Activated naive CD4-positive, alpha-beta T cell treated with anti-CD3 and anti-CD28 coated beads, Interleukin-2, amount 50 U/mL, for 16 hours (primary cell): ENCODE measurements at regions not wholly inside any gene's neighbourhood (a gene's known extent, or its start where the extent isn't known, plus 50 kb on each side); places are given as distances from the start of the nearest gene placed in this dataset.

Experiments
- DNase-seq: peaks from one replicate; pipeline ENCODE4 v3.0.0-alpha.2; 2020

- no peak for DNase-seq
These were observed 376.6 kb upstream of the SLCO3A1 start for GRCh38 chr15:91476861-91477260.

- DNase-seq: no peak
These were observed 374.8 kb upstream of the SLCO3A1 start for GRCh38 chr15:91478717-91479191.

- no peak for DNase-seq
These were observed 373.1 kb upstream of the SLCO3A1 start for GRCh38 chr15:91480426-91480825.

- no peak for DNase-seq
These were observed 370.7 kb upstream of the SLCO3A1 start for GRCh38 chr15:91482799-91483198.

GRCh38 chr15:91484141-91484540, 369.4 kb upstream of the SLCO3A1 start:
- no peak for DNase-seq

GRCh38 chr15:91488452-91488851, 365.1 kb upstream of the SLCO3A1 start:
- no peak for DNase-seq

- DNase-seq: no peak
These were observed 363.3 kb upstream of the SLCO3A1 start for GRCh38 chr15:91490211-91490610.

- DNase-seq: no peak
These were observed 362.2 kb upstream of the SLCO3A1 start for GRCh38 chr15:91491101-91491950.

GRCh38 chr15:91496754-91497691, 356.5 kb upstream of the SLCO3A1 start:
- DNase-seq: no peak

- DNase-seq: no peak
These were observed 355.3 kb upstream of the SLCO3A1 start for GRCh38 chr15:91498046-91498748.

- DNase-seq: no peak
These were observed 354.8 kb upstream of the SLCO3A1 start for GRCh38 chr15:91498749-91499062.

GRCh38 chr15:91499774-91500383, 353.6 kb upstream of the SLCO3A1 start:
- no peak for DNase-seq

GRCh38 chr15:91508633-91509032, 344.9 kb upstream of the SLCO3A1 start:
- no peak for DNase-seq

- DNase-seq: no peak
These were observed 339.4 kb upstream of the SLCO3A1 start for GRCh38 chr15:91514147-91514546.

GRCh38 chr15:91515188-91515754, 338.2 kb upstream of the SLCO3A1 start:
- DNase-seq: no peak

- DNase-seq: no peak
These were observed 336.6 kb upstream of the SLCO3A1 start for GRCh38 chr15:91516866-91517265.

- DNase-seq: no peak
These were observed 335.9 kb upstream of the SLCO3A1 start for GRCh38 chr15:91517491-91518200.

GRCh38 chr15:91520850-91521249, 332.7 kb upstream of the SLCO3A1 start:
- DNase-seq: no peak

GRCh38 chr15:91521548-91521947, 332.0 kb upstream of the SLCO3A1 start:
- no peak for DNase-seq

- no peak for DNase-seq
These were observed 331.5 kb upstream of the SLCO3A1 start for GRCh38 chr15:91521996-91522395.

GRCh38 chr15:91522605-91523332, 330.7 kb upstream of the SLCO3A1 start:
- no peak for DNase-seq
